H1 (cell line): ENCODE measurements at regions not wholly inside any gene's neighbourhood (a gene's known extent, or its start where the extent isn't known, plus 50 kb on each side); places are given as distances from the start of the nearest gene placed in this dataset.

ENCODE experiments used
- ATF2 ChIP-seq: IDR thresholded peaks from 2 replicates; pipeline ENCODE4 v1.6.1; 2012; ENCODE audit warnings: low read length, inconsistent platforms
- CEBPB ChIP-seq: IDR thresholded peaks from 2 replicates; pipeline ENCODE4 v1.6.1; 2012; ENCODE audit warnings: low read depth, low read length
- CTCF ChIP-seq, 3 experiments: IDR thresholded peaks; 1 replicate in 2 of 3; 2 replicates in 1 of 3; pipeline versions ENCODE4 v1.5.1 to v1.6.1; 2011; ENCODE audit warnings: low read length in 3 of 3, mild to moderate bottlenecking in 3 of 3, inconsistent platforms in 2 of 3, low read depth in 1 of 3, moderate library complexity in 1 of 3; ENCODE audit not compliant: insufficient read depth in 1 of 3; ENCODE audit errors: control extremely low read depth in 1 of 3
- SAP30 ChIP-seq: fragments of 300-600 bp; sonication (generic); IDR thresholded peaks from 2 replicates; pipeline ENCODE4 v1.7.1; 2012; ENCODE audit warnings: low read length, moderate library complexity, mild to moderate bottlenecking, inconsistent platforms; ENCODE audit not compliant: insufficient read depth, insufficient replicate concordance
- SIN3A ChIP-seq, 2 experiments: IDR thresholded peaks in 1 of 2; conservative IDR thresholded peaks in 1 of 2; 2 replicates each; pipeline ENCODE4 v1.6.1; 2011 to 2012; ENCODE audit warnings: low read length in 2 of 2, improper control_type of control experiment in 1 of 2, low read depth in 1 of 2, mild to moderate bottlenecking in 1 of 2
- SP2 ChIP-seq: IDR thresholded peaks from 2 replicates; pipeline ENCODE4 v1.6.1; 2012; ENCODE audit warnings: mild to moderate bottlenecking, low read length, inconsistent platforms
- TEAD4 ChIP-seq: IDR thresholded peaks from 2 replicates; pipeline ENCODE4 v1.6.1; 2012; ENCODE audit warnings: low read depth, low read length, inconsistent platforms, mixed read lengths

- TF ChIP-seq CTCF (IDR thresholded peaks at IDR 0.05; ENCODE audit: control extremely low read depth in 1 of 3, insufficient read depth in 1 of 3, low read depth in 1 of 3, low read length in 3 of 3): no peak
- TF ChIP-seq SIN3A (conservative IDR thresholded peaks at IDR 0.05 in 1 of 2, IDR thresholded peaks at IDR 0.05 in 1 of 2; ENCODE audit: low read depth in 1 of 2, low read length in 2 of 2): no peak
- no peak for TF ChIP-seq SAP30
- no peak for TF ChIP-seq SP2
- TF ChIP-seq TEAD4: no peak
- TF ChIP-seq CEBPB: no peak
- no peak for TF ChIP-seq ATF2
These were observed 119.7 kb downstream of the PSMG1 start (continued) for GRCh38 chr21:39063517-39063916.
